Neural cell (in vitro differentiated cells): ENCODE measurements at regions not wholly inside any gene's neighbourhood (a gene's known extent, or its start where the extent isn't known, plus 50 kb on each side); places are given as distances from the start of the nearest gene placed in this dataset.

Experiments
- EP300 ChIP-seq: fragments of 450-650 bp; conservative IDR thresholded peaks from 2 replicates; pipeline ENCODE4 v1.6.1; 2014; ENCODE audit warnings: antibody characterized with exemption, mild to moderate bottlenecking, moderate library complexity; ENCODE audit not compliant: poor library complexity, severe bottlenecking
- RAD21 ChIP-seq: fragments of 450-650 bp; conservative IDR thresholded peaks from 2 replicates; pipeline ENCODE4 v1.6.1; 2014; ENCODE audit warnings: antibody characterized with exemption, mild to moderate bottlenecking, moderate library complexity
- TAF1 ChIP-seq: IDR thresholded peaks from 2 replicates; pipeline ENCODE4 v1.6.1; 2012; ENCODE audit warnings: low read depth
- TF ChIP-seq, protein P1 (sequence below): fragments of 450-650 bp; IDR thresholded peaks from 2 replicates; pipeline ENCODE4 v1.5.1; 2014; ENCODE audit warnings: antibody characterized with exemption, mild to moderate bottlenecking, moderate library complexity; ENCODE audit not compliant: poor library complexity, severe bottlenecking

- TF ChIP-seq, protein P1, sequence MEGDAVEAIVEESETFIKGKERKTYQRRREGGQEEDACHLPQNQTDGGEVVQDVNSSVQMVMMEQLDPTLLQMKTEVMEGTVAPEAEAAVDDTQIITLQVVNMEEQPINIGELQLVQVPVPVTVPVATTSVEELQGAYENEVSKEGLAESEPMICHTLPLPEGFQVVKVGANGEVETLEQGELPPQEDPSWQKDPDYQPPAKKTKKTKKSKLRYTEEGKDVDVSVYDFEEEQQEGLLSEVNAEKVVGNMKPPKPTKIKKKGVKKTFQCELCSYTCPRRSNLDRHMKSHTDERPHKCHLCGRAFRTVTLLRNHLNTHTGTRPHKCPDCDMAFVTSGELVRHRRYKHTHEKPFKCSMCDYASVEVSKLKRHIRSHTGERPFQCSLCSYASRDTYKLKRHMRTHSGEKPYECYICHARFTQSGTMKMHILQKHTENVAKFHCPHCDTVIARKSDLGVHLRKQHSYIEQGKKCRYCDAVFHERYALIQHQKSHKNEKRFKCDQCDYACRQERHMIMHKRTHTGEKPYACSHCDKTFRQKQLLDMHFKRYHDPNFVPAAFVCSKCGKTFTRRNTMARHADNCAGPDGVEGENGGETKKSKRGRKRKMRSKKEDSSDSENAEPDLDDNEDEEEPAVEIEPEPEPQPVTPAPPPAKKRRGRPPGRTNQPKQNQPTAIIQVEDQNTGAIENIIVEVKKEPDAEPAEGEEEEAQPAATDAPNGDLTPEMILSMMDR, result no peak
- no peak for TF ChIP-seq TAF1
- TF ChIP-seq RAD21, result no peak
- no peak for TF ChIP-seq EP300
Measured at GRCh38 chr3:36172699-36173098, 207.6 kb upstream of the STAC start.
